Neural cell (in vitro differentiated cells): ENCODE measurements at regions not wholly inside any gene's neighbourhood (a gene's known extent, or its start where the extent isn't known, plus 50 kb on each side); places are given as distances from the start of the nearest gene placed in this dataset.

ENCODE experiments used
- H2AFZ ChIP-seq: fragments of 200-600, 300-800 bp; sonication (generic), shearing (Covaris generic); 2 replicates; pipeline ENCODE4 v1.6.0; 2014; ENCODE audit warnings: low read depth, mild to moderate bottlenecking, antibody characterized with exemption, low read length, moderate library complexity
- H3F3A ChIP-seq: fragments of 200-600 bp; shearing (Covaris generic); 2 replicates; pipeline ENCODE4 v1.6.1; 2016; ENCODE audit warnings: mild to moderate bottlenecking, moderate library complexity, mixed read lengths, antibody characterized with exemption, low read length; ENCODE audit not compliant: insufficient read depth, poor library complexity, severe bottlenecking
- H3K27ac ChIP-seq: fragments of 200-600, 300-800 bp; sonication (generic), shearing (Covaris generic); 2 replicates; pipeline ENCODE4 v1.5.1; 2014; ENCODE audit warnings: mild to moderate bottlenecking, low read length, moderate library complexity
- H3K27me3 ChIP-seq: fragments of 300-800, 200-600 bp; sonication (generic), shearing (Covaris generic); 2 replicates; pipeline ENCODE4 v1.6.0; 2014; ENCODE audit warnings: mild to moderate bottlenecking, low read depth, low read length, moderate library complexity; ENCODE audit not compliant: insufficient read depth
- H3K36me3 ChIP-seq: fragments of 300-800, 200-600 bp; sonication (generic), shearing (Covaris generic); 2 replicates; pipeline ENCODE4 v1.5.1; 2014; ENCODE audit warnings: mild to moderate bottlenecking, antibody characterized with exemption, low read length, moderate library complexity; ENCODE audit not compliant: insufficient read depth
- H3K4me2 ChIP-seq: fragments of 300-800, 200-600 bp; sonication (generic), shearing (Covaris generic); 2 replicates; pipeline ENCODE4 v1.6.0; 2014; ENCODE audit warnings: mild to moderate bottlenecking, low read length
- H3K4me3 ChIP-seq: fragments of 300-800, 200-600 bp; sonication (generic), shearing (Covaris generic); 2 replicates; pipeline ENCODE4 v1.5.1; 2014; ENCODE audit warnings: mild to moderate bottlenecking, low read length, moderate library complexity
- H3K79me2 ChIP-seq: fragments of 200-600 bp; shearing (Covaris generic); replicated peaks from 2 replicates; pipeline ENCODE4 v1.6.0; 2014; ENCODE audit warnings: mild to moderate bottlenecking, low read length, moderate library complexity; ENCODE audit not compliant: insufficient read depth
- H3K9ac ChIP-seq: fragments of 300-800, 200-600 bp; sonication (generic), shearing (Covaris generic); 2 replicates; pipeline ENCODE4 v1.6.1; 2016; ENCODE audit warnings: mild to moderate bottlenecking, low read length, mixed read lengths
- H3K9me2 ChIP-seq: fragments of 200-600 bp; shearing (Covaris generic); 2 replicates; pipeline ENCODE4 v1.6.1; 2016; ENCODE audit warnings: mild to moderate bottlenecking, low read length, mixed read lengths; ENCODE audit not compliant: insufficient read depth
- H3K9me3 ChIP-seq: fragments of 200-600, 300-800 bp; sonication (generic), shearing (Covaris generic); 2 replicates; pipeline ENCODE4 v1.6.1; 2016; ENCODE audit warnings: mild to moderate bottlenecking, mixed run types, low read length, moderate library complexity, mixed read lengths
- H4K20me1 ChIP-seq: fragments of 200-600 bp; shearing (Covaris generic); 2 replicates; pipeline ENCODE4 v1.6.1; 2016; ENCODE audit warnings: mild to moderate bottlenecking, mixed run types; ENCODE audit not compliant: insufficient read depth
- EP300 ChIP-seq: fragments of 450-650 bp; conservative IDR thresholded peaks from 2 replicates; pipeline ENCODE4 v1.6.1; 2014; ENCODE audit warnings: antibody characterized with exemption, mild to moderate bottlenecking, moderate library complexity; ENCODE audit not compliant: poor library complexity, severe bottlenecking
- EZH2 ChIP-seq: fragments of 200-600, 300-800 bp; shearing (Covaris generic), sonication (generic); IDR thresholded peaks from 2 replicates; pipeline ENCODE4 v1.6.1; 2014; ENCODE audit warnings: antibody characterized with exemption, low read length, borderline replicate concordance, mild to moderate bottlenecking; ENCODE audit not compliant: insufficient read depth, poor library complexity, severe bottlenecking
- MXI1 ChIP-seq: fragments of 450-650 bp; conservative IDR thresholded peaks from 2 replicates; pipeline ENCODE4 v1.6.1; 2014; ENCODE audit warnings: antibody characterized with exemption, mild to moderate bottlenecking; ENCODE audit not compliant: poor library complexity, severe bottlenecking
- RAD21 ChIP-seq: fragments of 450-650 bp; conservative IDR thresholded peaks from 2 replicates; pipeline ENCODE4 v1.6.1; 2014; ENCODE audit warnings: antibody characterized with exemption, mild to moderate bottlenecking, moderate library complexity
- SMC3 ChIP-seq: fragments of 450-650 bp; conservative IDR thresholded peaks from 2 replicates; pipeline ENCODE4 v1.6.1; 2014; ENCODE audit warnings: antibody characterized with exemption, mild to moderate bottlenecking, moderate library complexity; ENCODE audit not compliant: poor library complexity
- TAF1 ChIP-seq: IDR thresholded peaks from 2 replicates; pipeline ENCODE4 v1.6.1; 2012; ENCODE audit warnings: low read depth
- TF ChIP-seq, protein P1 (sequence below): fragments of 450-650 bp; IDR thresholded peaks from 2 replicates; pipeline ENCODE4 v1.5.1; 2014; ENCODE audit warnings: antibody characterized with exemption, mild to moderate bottlenecking, moderate library complexity; ENCODE audit not compliant: poor library complexity, severe bottlenecking
- TF ChIP-seq, protein P2 (sequence below): IDR thresholded peaks from 2 replicates; pipeline ENCODE4 v1.6.1; 2012; ENCODE audit warnings: borderline replicate concordance

DNA sequence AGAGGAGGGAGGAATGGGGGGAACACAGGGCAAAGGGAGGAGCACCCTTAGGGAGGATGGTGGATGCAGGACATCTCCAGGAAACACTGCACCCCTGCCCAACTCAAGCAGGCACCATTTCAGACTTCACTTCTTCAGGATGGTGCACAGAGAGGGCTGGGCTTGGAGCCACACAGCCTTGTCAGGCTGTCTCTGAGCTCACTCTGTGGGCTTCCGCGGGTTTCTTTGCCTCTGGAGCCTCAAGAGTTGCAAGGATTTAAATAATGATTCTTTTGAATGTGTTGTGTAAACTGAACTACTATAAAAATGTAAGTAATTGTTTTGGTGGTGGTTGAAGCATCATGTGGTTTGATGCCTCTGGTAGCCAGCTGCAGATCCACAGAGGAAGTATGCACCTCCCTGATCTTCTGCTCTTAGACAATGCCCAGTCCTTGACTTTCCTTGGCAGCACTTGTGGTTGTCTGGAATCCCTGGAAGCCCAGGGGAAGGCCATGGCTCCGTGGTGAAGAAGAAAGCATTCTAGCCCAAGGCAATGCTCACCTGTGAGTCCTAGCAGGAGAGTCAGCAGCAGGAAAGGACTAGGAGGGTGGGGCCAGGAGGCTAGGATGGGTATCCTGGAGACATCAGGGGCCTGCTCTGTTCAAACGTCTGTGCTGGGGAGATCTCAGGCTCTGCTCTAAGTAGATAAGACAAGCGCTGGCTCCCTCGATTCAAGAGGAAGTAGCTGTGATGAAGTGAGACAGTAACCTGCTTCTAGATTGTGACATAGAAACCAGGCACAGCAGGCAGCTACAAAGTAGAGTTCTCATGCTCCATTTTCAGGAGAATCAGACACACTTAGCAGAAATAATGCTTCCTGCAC, 50.2 kb upstream of the SIRPG start:
- H3K36me3 ChIP-seq = no peaks in the 10 kb centered on the region
- H3K4me3 ChIP-seq = no peak overlapping the region
- TF ChIP-seq RAD21 (no peak), EZH2 (no peak), MXI1 (no peak), SMC3 (no peak), TAF1 (no peak), EP300 (no peak)
- TF ChIP-seq, protein P1, sequence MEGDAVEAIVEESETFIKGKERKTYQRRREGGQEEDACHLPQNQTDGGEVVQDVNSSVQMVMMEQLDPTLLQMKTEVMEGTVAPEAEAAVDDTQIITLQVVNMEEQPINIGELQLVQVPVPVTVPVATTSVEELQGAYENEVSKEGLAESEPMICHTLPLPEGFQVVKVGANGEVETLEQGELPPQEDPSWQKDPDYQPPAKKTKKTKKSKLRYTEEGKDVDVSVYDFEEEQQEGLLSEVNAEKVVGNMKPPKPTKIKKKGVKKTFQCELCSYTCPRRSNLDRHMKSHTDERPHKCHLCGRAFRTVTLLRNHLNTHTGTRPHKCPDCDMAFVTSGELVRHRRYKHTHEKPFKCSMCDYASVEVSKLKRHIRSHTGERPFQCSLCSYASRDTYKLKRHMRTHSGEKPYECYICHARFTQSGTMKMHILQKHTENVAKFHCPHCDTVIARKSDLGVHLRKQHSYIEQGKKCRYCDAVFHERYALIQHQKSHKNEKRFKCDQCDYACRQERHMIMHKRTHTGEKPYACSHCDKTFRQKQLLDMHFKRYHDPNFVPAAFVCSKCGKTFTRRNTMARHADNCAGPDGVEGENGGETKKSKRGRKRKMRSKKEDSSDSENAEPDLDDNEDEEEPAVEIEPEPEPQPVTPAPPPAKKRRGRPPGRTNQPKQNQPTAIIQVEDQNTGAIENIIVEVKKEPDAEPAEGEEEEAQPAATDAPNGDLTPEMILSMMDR = no peak
- TF ChIP-seq, protein P2, sequence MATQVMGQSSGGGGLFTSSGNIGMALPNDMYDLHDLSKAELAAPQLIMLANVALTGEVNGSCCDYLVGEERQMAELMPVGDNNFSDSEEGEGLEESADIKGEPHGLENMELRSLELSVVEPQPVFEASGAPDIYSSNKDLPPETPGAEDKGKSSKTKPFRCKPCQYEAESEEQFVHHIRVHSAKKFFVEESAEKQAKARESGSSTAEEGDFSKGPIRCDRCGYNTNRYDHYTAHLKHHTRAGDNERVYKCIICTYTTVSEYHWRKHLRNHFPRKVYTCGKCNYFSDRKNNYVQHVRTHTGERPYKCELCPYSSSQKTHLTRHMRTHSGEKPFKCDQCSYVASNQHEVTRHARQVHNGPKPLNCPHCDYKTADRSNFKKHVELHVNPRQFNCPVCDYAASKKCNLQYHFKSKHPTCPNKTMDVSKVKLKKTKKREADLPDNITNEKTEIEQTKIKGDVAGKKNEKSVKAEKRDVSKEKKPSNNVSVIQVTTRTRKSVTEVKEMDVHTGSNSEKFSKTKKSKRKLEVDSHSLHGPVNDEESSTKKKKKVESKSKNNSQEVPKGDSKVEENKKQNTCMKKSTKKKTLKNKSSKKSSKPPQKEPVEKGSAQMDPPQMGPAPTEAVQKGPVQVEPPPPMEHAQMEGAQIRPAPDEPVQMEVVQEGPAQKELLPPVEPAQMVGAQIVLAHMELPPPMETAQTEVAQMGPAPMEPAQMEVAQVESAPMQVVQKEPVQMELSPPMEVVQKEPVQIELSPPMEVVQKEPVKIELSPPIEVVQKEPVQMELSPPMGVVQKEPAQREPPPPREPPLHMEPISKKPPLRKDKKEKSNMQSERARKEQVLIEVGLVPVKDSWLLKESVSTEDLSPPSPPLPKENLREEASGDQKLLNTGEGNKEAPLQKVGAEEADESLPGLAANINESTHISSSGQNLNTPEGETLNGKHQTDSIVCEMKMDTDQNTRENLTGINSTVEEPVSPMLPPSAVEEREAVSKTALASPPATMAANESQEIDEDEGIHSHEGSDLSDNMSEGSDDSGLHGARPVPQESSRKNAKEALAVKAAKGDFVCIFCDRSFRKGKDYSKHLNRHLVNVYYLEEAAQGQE = no peak
- no peak overlapping the region for H3K4me2 ChIP-seq
- H3K9ac ChIP-seq = no peak overlapping the region
- H3K27ac ChIP-seq = no peak overlapping the region
- H4K20me1 ChIP-seq = no peaks in the 10 kb centered on the region
- no peaks in the 10 kb centered on the region for H3K9me2 ChIP-seq
- no peak overlapping the region for H2AFZ ChIP-seq
- no peaks in the 10 kb centered on the region for H3F3A ChIP-seq
- no peaks in the 10 kb centered on the region for H3K27me3 ChIP-seq
- peaks cover 2% of the 10 kb centered on the region for H3K9me3 ChIP-seq
- no peaks in the 10 kb centered on the region for H3K79me2 ChIP-seq
